ENCODE measurements at regions not wholly inside any gene's neighbourhood (a gene's known extent, or its start where the extent isn't known, plus 50 kb on each side); places are given as distances from the start of the nearest gene placed in this dataset.

DNA sequence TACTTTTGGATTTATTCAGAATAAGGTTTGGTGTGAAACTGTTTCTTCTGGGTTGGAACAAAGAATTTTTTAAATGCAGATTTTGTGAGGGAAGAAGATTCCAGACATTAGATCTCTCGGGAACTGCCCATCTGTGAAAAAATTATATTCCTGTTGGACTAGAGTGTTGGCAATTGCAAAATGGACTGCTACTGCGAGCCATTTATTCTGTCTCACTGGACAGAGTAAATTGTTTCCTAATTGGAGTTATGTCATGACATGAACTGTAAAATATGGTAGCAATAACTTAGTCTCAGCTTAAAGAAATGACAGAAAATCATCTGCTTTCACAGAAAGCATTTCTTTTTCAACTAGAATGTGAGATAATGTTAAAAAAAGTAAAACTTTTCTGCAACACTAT is 86.0 kb upstream of the MYCBP2 start:
- TF ChIP-seq RAD21 (IDR thresholded peaks at IDR 0.05; ENCODE audit: low read depth), result no peak
- no peak for TF ChIP-seq POLR2AphosphoS5 (IDR thresholded peaks at IDR 0.05; ENCODE audit: low read depth, low read length)
- no peak for TF ChIP-seq POLR2A (IDR thresholded peaks at IDR 0.05; ENCODE audit: borderline replicate concordance, extremely low read depth, insufficient read depth, insufficient read length)
